ENCODE measurements at regions not wholly inside any gene's neighbourhood (a gene's known extent, or its start where the extent isn't known, plus 50 kb on each side); places are given as distances from the start of the nearest gene placed in this dataset.

DNA sequence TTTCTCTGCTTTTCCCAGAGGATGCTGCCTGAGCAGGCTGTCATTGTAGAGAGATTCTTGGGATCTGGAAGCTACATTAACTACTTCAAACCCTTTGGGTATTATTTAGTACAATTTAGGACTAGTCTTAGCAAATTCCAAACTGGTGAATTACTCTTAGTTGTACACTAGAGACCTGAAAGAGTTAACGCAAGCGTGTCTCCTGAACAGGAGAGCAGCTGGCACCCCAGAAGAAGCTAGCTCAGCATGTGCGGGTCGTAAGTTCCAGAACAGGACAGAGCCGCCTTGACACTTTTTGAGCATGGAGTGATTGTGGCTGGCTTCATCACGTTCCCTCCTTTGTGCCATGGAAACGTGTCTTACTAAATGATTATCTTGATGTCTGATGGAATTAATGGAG lies 495.7 kb upstream of the TPK1 start:
- CTCF ChIA-PET, result no interaction called here
- Histone ChIP-seq H2AFZ (ENCODE audit: low read depth, low read length, poor library complexity, severe bottlenecking) (no peak overlapping the region), H3K9ac (ENCODE audit: low read length) (no peak overlapping the region), H3K27ac (ENCODE audit: low read depth, low read length) (no peak overlapping the region), H3K9me2 (ENCODE audit: insufficient read depth) (no peaks in the 10 kb centered on the region), H3K27me3 (ENCODE audit: insufficient read depth, low read length) (no peaks in the 10 kb centered on the region), H4K20me1 (ENCODE audit: insufficient read depth) (no peaks in the 10 kb centered on the region), H3K79me2 (ENCODE audit: insufficient read depth, low read length) (no peaks in the 10 kb centered on the region), H3K4me1 (ENCODE audit: control insufficient read depth in 1 of 2, insufficient read depth in 2 of 2, low read length in 2 of 2) (no peaks in the 10 kb centered on the region), H3K4me2 (ENCODE audit: low read length) (no peak overlapping the region), H3K9me3 (ENCODE audit: control insufficient read depth in 1 of 2, insufficient read depth in 1 of 2, low read depth in 1 of 2, low read length in 2 of 2) (peaks cover 0 to 11% of the 10 kb centered on the region in 2 experiments; a peak in 1 of 4 replicates), H3K4me3 (replicated peaks in 1 of 2; ENCODE audit: low read depth in 1 of 2, low read length in 2 of 2) (no peak overlapping the region), H3K36me3 (ENCODE audit: control insufficient read depth in 1 of 2, insufficient read depth in 2 of 2, low read length in 2 of 2) (no peaks in the 10 kb centered on the region)
- POLR2A ChIA-PET, result no interaction called here
- ATAC-seq, result no peak
- intact Hi-C loops (cut with micrococcal nuclease), result no loop called here
- TF ChIP-seq JUND (IDR thresholded peaks at IDR 0.05), result no peak
- TF ChIP-seq SP1 (IDR thresholded peaks at IDR 0.05; ENCODE audit: low read depth), result no peak
- TF ChIP-seq, protein P1, sequence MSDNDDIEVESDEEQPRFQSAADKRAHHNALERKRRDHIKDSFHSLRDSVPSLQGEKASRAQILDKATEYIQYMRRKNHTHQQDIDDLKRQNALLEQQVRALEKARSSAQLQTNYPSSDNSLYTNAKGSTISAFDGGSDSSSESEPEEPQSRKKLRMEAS (IDR thresholded peaks at IDR 0.05), result no peak
- no peak for TF ChIP-seq RAD21 (IDR thresholded peaks at IDR 0.05; ENCODE audit: low read depth)
- no peak for TF ChIP-seq SRF (IDR thresholded peaks at IDR 0.05; ENCODE audit: low read depth)
- no peak for TF ChIP-seq SIN3A (IDR thresholded peaks at IDR 0.05; ENCODE audit: low read depth)
- TF ChIP-seq, protein P2, sequence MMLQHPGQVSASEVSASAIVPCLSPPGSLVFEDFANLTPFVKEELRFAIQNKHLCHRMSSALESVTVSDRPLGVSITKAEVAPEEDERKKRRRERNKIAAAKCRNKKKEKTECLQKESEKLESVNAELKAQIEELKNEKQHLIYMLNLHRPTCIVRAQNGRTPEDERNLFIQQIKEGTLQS (IDR thresholded peaks at IDR 0.05), result no peak
- BruUV-seq (replicated peaks), result no TSS peak
- no peak for DNase-seq (ENCODE audit: low read depth, low spot score)
- RAD21 ChIA-PET (ENCODE audit: low non-redundant PET in 1 of 2, low total read pairs in 2 of 2, uncharacterized antibody in 2 of 2, unreplicated experiment in 2 of 2), result no interaction called here

GRCh38 chr7:145331076-145331475 lies 495.2 kb upstream of the TPK1 start:
- Histone ChIP-seq H3K27ac (ENCODE audit: low read depth, low read length) (no peak overlapping the region), H3K4me2 (ENCODE audit: low read length) (no peak overlapping the region), H3K27me3 (ENCODE audit: insufficient read depth, low read length) (no peaks in the 10 kb centered on the region), H3K9me3 (ENCODE audit: control insufficient read depth in 1 of 2, insufficient read depth in 1 of 2, low read depth in 1 of 2, low read length in 2 of 2) (peaks cover 0 to 11% of the 10 kb centered on the region in 2 experiments; a peak in 1 of 4 replicates), H3K4me3 (replicated peaks in 1 of 2; ENCODE audit: low read depth in 1 of 2, low read length in 2 of 2) (no peak overlapping the region), H3K36me3 (ENCODE audit: control insufficient read depth in 1 of 2, insufficient read depth in 2 of 2, low read length in 2 of 2) (no peaks in the 10 kb centered on the region), H2AFZ (ENCODE audit: low read depth, low read length, poor library complexity, severe bottlenecking) (no peak overlapping the region), H3K9me2 (ENCODE audit: insufficient read depth) (no peaks in the 10 kb centered on the region), H3K9ac (ENCODE audit: low read length) (no peak overlapping the region), H3K79me2 (ENCODE audit: insufficient read depth, low read length) (no peaks in the 10 kb centered on the region), H3K4me1 (ENCODE audit: control insufficient read depth in 1 of 2, insufficient read depth in 2 of 2, low read length in 2 of 2) (no peaks in the 10 kb centered on the region), H4K20me1 (ENCODE audit: insufficient read depth) (no peaks in the 10 kb centered on the region)
- ChIA-PET RAD21 (ENCODE audit: low non-redundant PET in 1 of 2, low total read pairs in 2 of 2, uncharacterized antibody in 2 of 2, unreplicated experiment in 2 of 2) (no interaction called here), POLR2A (no interaction called here), CTCF (no interaction called here)
- intact Hi-C loops (cut with micrococcal nuclease), result no loop called here
- DNase-seq (ENCODE audit: low read depth, low spot score) (no peak), ATAC-seq (no peak)
- BruUV-seq (replicated peaks), result no TSS peak
- TF ChIP-seq, protein P1 (IDR thresholded peaks at IDR 0.05), result no peak
- TF ChIP-seq ZNF274 (IDR thresholded peaks at IDR 0.05; ENCODE audit: low read depth, low read length) (no peak), TCF7L2 (IDR thresholded peaks at IDR 0.05; ENCODE audit: borderline replicate concordance, extremely low read depth, insufficient read depth, insufficient read length) (no peak), CTCF (IDR thresholded peaks at IDR 0.05 in 2 of 3, conservative IDR thresholded peaks at IDR 0.05 in 1 of 3; ENCODE audit: borderline replicate concordance in 1 of 3, insufficient read depth in 1 of 3, low read depth in 2 of 3, low read length in 2 of 3) (no peak), FOSL1 (IDR thresholded peaks at IDR 0.05; ENCODE audit: low read depth) (no peak)
- TF ChIP-seq, protein P3, sequence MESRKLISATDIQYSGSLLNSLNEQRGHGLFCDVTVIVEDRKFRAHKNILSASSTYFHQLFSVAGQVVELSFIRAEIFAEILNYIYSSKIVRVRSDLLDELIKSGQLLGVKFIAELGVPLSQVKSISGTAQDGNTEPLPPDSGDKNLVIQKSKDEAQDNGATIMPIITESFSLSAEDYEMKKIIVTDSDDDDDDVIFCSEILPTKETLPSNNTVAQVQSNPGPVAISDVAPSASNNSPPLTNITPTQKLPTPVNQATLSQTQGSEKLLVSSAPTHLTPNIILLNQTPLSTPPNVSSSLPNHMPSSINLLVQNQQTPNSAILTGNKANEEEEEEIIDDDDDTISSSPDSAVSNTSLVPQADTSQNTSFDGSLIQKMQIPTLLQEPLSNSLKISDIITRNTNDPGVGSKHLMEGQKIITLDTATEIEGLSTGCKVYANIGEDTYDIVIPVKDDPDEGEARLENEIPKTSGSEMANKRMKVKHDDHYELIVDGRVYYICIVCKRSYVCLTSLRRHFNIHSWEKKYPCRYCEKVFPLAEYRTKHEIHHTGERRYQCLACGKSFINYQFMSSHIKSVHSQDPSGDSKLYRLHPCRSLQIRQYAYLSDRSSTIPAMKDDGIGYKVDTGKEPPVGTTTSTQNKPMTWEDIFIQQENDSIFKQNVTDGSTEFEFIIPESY (IDR thresholded peaks at IDR 0.05; ENCODE audit: extremely low read depth, insufficient replicate concordance, low read length), result no peak
- TF ChIP-seq, protein P2 (IDR thresholded peaks at IDR 0.05), result no peak

Measured in HCT116 (cell line).